ENCODE measurements at regions not wholly inside any gene's neighbourhood (a gene's known extent, or its start where the extent isn't known, plus 50 kb on each side); places are given as distances from the start of the nearest gene placed in this dataset.

GRCh38 chr21:39104911-39105310, 78.3 kb downstream of the PSMG1 start:
- TF ChIP-seq TAF1 (IDR thresholded peaks at IDR 0.05; ENCODE audit: low read depth) = no peak
- no peak for TF ChIP-seq MAX (IDR thresholded peaks at IDR 0.05)
- no peak for TF ChIP-seq REST (IDR thresholded peaks at IDR 0.05; ENCODE audit: low read depth)
- TF ChIP-seq NFIC (IDR thresholded peaks at IDR 0.05) = no peak
- TF ChIP-seq TEAD4 (IDR thresholded peaks at IDR 0.05) = no peak
- no peak for TF ChIP-seq TCF12 (IDR thresholded peaks at IDR 0.05; ENCODE audit: low read depth)

Measured in Ishikawa (cell line).